HG03060 (cell line): ENCODE measurements at regions not wholly inside any gene's neighbourhood (a gene's known extent, or its start where the extent isn't known, plus 50 kb on each side); places are given as distances from the start of the nearest gene placed in this dataset.
"Not testable (repeated sequence)": the region's sequence is repeated elsewhere in the genome, so short reads cannot be mapped to it uniquely, and the experiment has no call there.

Source experiments
- ATAC-seq: cut with Tn5 transposase; IDR thresholded peaks from one replicate; pipeline ENCODE4 v1.9.1; 2021; ENCODE audit warnings: low read depth, moderate number of reproducible peaks; ENCODE audit not compliant: unreplicated experiment

DNA sequence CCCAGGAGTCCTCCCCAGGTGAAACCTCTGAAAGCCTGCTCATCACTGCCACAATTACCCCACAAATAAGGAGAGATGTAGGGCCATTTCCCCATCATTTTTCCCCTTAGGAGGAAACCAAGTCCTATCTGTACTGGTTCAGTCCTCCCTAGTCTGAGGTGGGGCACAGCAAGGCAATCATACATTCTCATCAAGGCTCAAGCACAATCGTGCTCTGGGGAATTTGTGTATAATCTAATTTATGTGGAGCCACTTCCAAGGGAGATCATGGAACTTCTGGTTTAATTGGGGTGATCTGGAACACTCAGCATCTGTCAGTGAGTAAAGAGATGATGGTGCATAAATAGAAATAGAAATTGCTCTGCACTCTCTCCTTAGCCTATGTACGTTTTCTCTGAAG is 546.9 kb downstream of the IGSF11 start:
- ATAC-seq, result no peak

DNA sequence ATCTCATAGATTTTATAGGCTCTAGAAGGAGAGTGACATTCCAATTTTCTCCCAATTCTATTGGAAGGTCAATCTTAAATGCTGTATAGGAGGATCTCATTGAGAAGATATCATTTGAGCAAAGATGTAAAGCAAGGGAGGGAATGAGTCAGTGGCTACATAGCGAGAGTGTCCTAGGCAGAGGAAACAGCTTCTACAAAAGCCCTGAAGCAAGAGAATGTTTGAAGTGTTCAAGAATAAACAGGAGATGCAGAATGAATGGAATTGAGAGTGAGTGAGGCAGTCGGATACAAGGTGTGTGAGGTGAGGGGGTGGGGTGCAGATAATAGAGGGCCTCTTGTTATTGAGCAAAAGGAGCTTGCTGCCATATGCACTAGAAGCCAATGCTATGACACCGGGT is 545.9 kb downstream of the IGSF11 start:
- no peak for ATAC-seq

DNA sequence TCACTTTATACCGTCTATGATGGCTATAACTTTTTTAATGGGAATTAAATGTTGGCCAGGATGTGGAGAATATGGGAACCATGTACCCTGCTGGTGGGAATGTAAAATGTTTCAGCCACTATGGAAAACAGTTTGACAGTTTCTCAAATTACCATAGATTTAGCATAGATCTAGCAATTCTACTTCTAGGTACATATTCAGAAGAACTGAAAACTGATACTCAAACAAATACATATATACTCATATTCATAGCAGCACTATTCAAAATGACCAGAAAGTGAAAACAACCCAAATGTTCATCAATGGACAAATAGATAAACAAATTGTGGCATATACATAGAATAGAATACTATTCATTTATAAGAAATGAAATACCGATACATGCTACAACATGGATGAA is 539.4 kb downstream of the IGSF11 start:
- no peak for ATAC-seq

DNA sequence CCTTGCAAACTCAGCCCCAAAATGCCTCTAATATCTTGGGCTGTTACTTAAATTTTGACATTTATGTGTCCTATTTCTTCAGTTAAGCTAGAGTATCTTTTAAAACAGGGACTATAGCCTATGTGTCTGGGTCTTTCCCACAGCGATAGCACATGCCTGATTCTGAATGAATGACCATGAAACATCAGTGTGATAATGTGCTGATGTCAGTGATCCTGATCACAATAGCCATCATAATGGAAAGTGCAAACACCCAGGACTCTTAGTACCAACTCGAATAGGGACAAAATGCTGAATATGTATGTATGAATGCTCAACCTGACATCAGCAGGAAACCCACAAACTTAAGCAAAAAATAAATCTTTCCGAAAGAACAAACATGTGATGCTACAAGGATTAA is 537.4 kb downstream of the IGSF11 start:
- ATAC-seq, result no peak

DNA sequence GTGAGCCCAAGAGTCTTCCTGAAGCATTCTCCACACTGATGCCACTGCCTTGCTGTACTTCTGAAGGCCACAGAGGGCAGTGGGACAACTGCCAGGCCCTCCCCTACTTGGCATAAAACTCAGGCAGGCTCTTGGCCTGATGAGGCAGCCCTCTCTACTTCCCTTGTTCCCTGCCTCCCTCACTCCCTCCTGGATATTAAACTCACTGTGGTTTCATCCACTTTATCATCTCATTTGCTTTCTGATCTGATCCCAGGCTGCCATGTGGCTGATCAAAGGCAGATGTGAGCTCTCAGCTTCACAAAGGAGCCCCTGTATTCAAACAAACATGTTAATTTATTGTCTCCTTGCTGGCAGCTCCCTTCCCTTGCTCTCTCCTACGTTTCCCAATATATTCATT is 533.5 kb downstream of the IGSF11 start:
- no peak for ATAC-seq

DNA sequence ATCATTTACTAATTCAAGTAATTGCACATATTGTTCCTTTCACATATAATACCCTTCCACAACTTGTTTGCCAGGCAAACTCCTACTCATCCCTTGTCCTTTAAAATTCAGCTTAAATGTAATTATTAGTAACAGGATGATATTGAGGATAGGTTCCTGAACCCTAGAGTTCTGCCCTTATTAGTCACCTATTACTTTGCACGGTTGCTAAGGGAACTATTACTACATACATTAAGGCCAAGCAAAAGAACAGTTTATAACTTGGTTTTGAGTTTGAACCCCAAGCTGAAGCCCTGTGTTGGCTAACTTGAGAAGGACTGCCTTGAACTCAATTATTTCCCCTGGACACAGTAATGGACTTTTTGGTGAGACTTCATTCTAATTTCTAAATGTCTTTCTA is 529.7 kb downstream of the IGSF11 start:
- ATAC-seq, result no peak

DNA sequence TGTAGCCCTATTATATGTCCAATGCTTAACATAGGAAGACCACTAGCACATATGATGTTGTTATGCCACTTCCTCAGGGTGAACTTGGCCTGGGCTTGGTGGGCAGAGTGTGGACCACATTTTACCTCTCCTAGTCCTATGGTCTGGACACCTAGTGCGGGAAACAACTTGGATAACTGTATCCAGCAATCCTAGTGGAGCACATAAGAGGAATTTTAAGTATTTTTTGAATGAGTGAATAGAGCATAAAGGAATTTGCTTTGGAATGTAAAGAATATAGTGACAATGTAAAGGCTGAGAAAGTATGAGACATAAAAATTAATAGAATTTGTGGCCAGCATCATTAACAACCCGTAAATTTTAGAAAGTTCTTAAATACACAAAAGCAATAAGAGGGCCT is 528.9 kb downstream of the IGSF11 start:
- ATAC-seq, result no peak

DNA sequence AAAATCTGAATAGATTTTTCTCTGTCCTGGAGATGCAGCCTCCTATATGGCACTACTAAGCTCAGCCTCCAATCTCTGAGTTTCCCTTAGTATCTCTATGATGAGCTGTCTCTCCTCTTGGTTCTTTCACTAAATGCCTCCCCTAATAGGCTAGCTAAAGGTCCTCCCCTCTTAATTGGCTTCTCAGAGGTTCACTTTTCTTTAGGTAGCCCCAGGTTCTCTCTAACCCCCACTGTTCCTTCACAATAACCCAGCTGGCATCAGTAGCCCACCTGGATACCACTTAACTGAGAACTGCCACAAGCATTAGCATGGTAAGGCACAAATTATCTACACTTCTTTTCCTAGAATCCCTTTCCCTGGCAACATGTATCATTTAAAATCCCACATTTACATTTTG is 523.2 kb downstream of the IGSF11 start:
- ATAC-seq, result no peak

DNA sequence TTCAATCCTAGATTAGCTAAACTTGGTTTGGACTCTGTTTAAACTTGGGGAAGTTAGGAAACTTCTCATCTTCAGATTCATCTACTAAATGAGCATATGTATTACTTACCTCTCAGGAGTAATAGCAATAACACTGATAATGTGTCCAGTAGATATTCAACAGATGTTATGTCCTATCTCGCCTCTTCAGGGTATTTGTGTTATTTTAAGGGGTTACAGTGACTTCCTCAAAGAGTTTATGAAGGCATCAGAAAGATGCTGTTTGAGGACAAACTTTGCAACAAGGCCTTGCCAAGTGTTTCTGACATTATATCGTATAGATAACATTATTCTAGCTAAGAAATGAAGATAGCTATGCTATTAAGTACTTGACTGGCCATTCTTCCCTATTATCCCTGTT is 522.3 kb downstream of the IGSF11 start:
- no peak for ATAC-seq

DNA sequence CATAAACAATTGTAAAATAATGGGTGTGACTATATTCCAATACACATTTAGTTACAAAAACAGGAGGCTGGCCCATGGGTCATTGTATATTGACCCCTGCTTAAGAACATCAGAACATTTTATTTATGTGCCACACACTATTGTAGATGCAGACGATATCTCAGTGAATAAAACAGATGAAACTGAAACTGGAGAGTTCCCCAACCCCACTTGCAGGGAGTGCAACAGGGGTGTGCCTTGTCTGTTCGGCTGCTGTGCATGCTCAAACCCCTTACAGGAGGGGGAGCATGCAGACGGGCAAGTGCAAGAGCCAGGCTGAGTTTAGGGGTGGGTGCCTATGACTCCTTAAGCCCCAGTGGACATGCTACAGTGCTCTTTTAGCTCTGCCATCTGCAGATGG is 509.6 kb downstream of the IGSF11 start:
- no peak for ATAC-seq

DNA sequence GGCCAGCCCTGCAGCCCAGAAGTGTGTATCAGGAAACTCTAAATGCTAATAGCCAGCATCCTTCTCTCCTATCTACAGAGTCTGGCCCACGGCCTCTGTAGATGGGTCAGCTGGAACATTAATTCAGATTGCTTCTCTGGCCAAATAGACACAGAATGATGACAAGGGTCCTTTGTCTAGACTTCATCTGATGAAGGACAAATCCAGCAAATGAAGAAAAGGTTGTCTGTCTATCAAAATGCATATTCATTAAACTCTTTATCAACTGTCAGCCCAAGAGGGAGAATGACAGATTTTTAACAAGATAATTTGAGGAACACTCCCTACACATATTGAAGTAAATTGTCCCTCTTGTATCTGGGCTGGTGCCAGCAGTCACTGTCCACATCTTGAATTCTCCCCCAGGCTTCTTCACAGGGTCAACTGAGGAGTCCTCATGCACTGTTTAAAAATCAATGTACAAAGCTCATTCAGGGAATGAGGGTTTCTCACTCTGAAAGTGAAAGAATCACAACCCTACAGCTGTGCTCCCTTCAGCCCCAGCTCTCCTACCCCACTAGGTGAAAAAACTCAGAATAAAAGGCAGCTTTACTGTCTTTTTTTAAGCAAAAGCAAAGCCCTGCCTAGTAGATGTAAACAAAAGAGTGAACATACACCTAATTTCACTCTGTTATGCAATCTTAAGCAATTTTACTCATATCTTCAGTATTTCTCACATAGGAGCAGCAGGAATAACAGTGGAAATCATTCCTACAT is 507.7 kb downstream of the IGSF11 start:
- no peak for ATAC-seq

DNA sequence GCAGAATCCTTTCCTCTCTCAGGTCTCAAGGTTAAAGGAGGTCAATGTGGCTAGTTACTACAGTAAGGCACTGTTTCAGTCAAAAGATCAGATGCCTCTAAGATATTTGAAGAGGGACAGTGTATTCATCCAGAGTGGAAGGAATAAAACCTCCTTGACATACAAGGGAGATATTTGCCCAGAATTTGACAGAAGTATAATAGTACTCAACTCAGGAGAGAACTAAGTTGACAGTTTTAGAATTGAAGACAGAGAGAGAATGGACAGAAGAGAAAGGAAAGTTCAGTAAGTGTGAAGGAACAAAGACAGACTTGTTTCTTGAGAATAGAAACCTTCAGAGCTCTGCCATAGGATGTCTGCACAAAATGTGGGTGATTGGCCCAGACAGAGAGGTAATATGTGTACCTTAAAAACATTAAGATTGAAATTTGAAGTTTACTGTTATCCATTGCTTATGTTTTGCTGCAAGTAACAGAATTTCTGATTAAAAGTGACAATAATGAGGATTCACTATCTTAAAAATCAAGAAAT is 507.1 kb downstream of the IGSF11 start:
- ATAC-seq, result no peak

DNA sequence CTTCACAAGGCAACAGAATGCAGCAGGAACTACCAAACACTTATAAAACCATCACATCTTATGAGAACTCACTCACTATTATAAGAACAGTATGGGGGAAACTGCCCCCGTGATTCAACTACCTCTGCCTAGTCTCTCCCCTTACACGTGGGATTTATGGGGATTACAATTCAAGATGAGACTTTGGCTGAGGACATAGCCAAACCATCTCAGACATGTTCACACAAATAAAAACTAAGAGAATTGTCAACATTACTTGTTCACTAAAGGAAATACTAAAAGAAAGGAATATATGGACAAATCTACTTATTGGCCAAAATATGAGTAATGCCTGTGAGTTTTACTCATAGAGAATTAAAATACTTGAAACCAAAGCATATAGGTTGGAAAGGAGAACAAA is 505.1 kb downstream of the IGSF11 start:
- ATAC-seq, result no peak

DNA sequence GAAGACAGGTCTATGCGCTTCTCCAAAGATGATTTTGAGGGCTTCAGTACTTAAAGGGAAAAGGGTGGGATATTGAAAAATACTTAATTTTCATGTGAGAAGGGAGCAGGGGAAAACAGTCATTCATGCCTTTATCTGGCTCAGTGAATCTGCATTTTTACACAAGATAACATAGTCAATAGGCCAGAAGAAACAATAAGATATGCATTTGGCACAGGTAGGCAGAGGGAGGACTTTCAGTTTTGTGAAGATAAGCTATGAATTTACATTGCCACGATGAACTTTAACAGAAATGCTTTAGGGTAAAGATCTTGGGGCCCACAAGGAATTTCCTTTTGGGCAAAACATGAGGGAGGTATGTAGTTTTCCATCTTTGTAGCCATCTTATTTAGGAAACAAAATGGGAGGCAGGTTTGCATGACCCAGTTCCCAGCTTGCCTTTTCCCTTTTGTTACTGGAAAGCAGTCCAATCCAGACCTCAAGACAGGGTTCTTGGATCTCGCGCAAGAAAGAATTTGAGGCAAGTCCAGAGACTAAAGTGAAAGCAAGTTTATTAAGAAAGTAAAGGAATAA is 504.2 kb downstream of the IGSF11 start:
- ATAC-seq, result no peak

DNA sequence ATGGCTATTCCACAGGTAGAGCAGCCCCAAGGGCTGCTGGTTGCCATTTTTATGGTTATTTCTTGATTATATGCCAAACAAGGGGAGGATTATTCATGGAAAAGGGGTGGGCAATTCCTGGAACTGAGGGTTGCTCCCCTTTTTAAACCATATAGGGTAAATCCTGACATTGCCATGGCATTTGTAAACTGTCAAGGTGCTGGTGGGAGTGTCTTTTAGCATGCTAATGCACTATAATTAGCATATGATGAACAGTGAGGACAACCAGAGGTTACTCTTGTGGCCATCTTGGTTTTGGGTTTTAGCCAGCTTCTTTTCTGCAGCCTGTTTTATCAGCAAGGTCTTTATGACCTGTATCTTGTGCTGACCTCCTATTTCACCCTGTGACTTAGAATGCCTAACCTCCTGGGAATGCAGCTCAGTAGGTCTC is 503.7 kb downstream of the IGSF11 start:
- ATAC-seq, result not testable (repeated sequence)

DNA sequence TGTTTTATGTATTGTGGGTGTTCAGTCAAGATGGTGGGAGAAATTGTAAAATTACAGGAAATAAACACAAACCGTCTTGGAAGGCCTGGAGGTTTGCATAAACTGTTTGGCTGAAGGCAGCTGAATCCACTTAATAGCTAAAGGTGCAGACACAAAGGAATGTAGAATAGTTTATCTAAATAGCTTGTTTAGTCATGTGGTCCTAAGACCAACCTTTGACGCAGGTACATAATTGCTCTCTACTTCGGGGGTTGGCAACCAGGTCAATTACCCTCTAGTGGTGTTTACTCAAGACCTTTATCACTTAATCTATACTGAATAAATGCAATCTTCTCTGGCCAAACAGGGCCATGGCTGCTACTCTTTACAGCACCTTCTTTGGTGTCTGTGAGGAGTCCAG is 502.8 kb downstream of the IGSF11 start:
- no peak for ATAC-seq

DNA sequence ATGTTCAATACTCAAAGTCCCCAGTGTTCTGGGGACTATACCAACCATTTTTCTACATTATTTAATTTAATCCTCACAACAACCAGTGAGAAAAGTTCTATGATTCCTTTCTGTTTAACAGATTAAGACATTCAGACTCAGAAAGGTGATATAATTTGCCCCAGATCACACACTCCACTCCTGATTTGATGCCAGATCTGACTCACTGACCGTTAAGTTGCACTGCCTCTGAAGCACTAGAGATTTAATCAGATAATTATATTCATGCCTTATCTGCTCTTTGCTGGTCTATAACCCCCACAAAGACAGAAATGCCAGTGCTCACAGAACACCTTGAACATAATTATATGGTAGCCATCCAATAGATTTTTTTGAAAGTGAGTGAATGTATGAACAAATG is 501.0 kb downstream of the IGSF11 start:
- no peak for ATAC-seq

DNA sequence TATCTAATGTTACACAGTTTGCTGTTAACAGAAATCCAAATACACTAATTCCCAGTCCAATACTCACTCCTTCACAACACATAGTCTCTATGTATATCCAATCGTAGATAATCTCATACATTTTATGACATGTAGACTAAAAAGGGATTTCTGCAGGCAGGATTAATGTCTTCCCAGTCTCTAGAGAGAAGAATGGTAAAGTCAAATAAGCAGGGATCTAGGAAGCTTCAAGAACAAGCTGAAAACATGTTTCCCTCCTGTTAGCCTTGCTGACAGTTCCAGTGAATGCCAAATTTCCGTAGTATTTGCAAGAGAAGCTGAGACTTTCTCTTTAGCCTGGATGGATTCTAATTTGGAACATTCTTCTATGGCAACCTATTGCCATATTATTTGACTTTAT is 500.1 kb downstream of the IGSF11 start:
- no peak for ATAC-seq

DNA sequence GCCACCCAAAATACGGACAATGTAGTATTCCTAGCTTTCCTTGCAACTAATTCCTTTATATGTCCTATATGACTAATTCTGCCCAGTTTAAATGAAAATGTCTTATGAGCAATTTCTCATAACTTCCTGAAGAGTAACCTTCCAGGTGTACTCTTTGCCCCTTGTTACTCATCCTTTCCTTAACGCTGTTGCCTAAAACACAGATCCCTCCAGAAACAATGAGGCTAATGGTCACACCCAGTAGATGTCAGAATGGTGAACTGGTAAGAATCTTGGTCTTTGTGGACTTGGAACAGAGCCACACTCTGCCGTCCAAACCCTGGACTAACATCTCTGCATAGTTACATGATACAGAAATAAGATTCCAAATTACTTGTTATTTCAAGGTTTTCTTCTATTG is 497.9 kb downstream of the IGSF11 start:
- no peak for ATAC-seq

DNA sequence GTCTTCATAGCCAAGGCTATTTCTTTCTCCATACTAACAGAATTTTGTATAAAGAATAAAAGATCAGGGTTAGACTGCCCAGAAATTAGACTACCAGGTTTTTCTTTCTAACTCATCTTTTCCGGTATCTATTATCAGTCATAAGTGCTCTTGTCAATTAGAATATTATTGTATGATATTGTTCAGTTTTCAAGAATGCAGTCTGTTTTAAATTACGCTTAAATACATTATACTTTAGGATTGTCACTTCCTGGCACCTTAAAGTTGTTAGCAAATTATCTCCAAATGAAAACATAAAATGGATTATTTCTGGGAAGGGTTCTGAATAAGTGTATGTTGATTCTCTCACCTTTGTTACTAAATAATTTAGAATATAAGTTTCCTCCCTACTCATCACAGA is 497.2 kb downstream of the IGSF11 start:
- ATAC-seq, result no peak

DNA sequence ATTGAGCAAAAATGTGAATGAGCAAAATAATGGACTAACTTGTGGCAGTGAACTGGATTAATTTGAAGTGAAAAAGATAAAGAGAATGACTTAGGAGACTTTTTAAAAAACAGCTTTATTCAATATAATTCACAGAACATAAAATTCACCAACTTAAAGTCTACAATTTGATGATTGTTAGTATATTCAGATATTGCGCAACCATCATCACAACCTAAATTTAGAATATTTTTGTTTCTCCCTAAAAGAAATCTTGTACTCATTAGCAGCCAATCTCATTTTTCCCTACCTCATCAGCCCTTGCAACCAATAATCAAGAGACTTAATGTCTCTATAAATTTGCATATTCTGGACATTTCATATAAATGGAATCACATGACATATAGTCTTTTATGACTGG is 496.5 kb downstream of the IGSF11 start:
- ATAC-seq, result no peak

DNA sequence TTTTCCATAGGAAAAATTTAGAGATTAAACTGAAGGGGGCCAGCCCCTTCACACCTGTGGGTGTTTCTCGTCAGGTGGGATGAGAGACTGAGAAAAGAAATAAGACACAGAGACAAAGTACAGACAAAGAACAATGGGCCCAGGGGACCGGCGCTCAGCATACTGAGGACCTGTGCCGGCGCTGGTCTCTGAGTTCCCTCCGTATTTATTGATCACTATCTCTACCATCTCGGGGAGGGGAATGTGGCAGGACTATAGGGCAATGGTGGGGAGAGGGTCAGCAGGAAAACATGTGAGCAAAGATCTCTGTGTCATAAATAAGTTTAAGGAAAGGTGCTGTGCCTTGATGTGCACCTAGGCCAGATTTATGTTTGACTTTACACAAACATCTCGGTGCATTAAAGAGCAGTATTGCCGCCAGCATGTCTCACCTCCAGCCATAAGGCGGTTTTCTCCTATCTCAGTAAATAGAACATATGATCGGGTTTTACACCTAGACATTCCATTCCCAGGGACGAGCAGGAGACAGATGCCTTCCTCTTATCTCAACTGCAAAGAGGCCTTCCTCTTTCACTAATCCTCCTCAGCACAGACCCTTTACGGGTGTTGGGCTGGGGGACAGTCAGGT is 494.7 kb downstream of the IGSF11 start:
- not testable (repeated sequence) for ATAC-seq
